ENCODE measurements at regions not wholly inside any gene's neighbourhood (a gene's known extent, or its start where the extent isn't known, plus 50 kb on each side); places are given as distances from the start of the nearest gene placed in this dataset.

DNA sequence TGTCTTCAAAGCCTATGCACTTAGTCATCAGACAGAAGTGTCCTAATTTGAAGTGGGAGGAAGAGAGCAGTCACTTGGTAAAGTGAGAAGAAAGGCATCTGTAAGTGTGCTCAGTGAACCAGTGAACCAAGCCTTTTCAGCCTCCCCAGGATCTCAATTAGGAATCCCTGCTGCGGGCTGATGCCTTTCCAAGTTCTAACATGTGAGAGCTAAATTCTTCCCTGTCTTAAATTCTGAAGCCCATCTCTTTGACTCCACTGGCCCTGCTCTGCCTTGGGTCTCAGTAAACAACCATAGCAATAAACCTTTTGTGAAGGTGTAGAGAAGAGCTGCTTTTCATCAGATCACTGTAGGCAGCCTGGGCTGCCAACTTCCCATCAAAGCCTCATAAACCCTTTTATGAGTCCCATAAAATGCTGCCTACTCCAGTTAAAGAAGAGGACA lies 701.2 kb upstream of the LCORL start:
- TF ChIP-seq EZH2phosphoT487 (IDR thresholded peaks at IDR 0.05; ENCODE audit: borderline replicate concordance) = no peak
- TF ChIP-seq, protein P1, sequence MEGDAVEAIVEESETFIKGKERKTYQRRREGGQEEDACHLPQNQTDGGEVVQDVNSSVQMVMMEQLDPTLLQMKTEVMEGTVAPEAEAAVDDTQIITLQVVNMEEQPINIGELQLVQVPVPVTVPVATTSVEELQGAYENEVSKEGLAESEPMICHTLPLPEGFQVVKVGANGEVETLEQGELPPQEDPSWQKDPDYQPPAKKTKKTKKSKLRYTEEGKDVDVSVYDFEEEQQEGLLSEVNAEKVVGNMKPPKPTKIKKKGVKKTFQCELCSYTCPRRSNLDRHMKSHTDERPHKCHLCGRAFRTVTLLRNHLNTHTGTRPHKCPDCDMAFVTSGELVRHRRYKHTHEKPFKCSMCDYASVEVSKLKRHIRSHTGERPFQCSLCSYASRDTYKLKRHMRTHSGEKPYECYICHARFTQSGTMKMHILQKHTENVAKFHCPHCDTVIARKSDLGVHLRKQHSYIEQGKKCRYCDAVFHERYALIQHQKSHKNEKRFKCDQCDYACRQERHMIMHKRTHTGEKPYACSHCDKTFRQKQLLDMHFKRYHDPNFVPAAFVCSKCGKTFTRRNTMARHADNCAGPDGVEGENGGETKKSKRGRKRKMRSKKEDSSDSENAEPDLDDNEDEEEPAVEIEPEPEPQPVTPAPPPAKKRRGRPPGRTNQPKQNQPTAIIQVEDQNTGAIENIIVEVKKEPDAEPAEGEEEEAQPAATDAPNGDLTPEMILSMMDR (conservative IDR thresholded peaks at IDR 0.05; ENCODE audit: low read length) = no peak

All from Loucy (cell line).